Adipocyte (in vitro differentiated cells): ENCODE measurements at regions not wholly inside any gene's neighbourhood (a gene's known extent, or its start where the extent isn't known, plus 50 kb on each side); places are given as distances from the start of the nearest gene placed in this dataset.
"Not testable (repeated sequence)": the region's sequence is repeated elsewhere in the genome, so short reads cannot be mapped to it uniquely, and the experiment has no call there.

ENCODE experiments used
- DNase-seq: peaks from one replicate; pipeline ENCODE4 v3.0.0-alpha.2; 2015; ENCODE audit warnings: low read depth
- H3K27me3 ChIP-seq: replicated peaks from 2 replicates; pipeline ENCODE4 v1.7.0; 2013; ENCODE audit warnings: mild to moderate bottlenecking, low read length, moderate library complexity; ENCODE audit not compliant: control insufficient read depth, insufficient read depth
- H3K36me3 ChIP-seq: 2 replicates; pipeline ENCODE4 v1.7.0; 2013; ENCODE audit warnings: low read length, mild to moderate bottlenecking, moderate library complexity; ENCODE audit not compliant: control insufficient read depth, insufficient read depth, severe bottlenecking
- H3K4me1 ChIP-seq: 2 replicates; pipeline ENCODE4 v1.7.0; 2013; ENCODE audit warnings: mild to moderate bottlenecking, low read length, moderate library complexity; ENCODE audit not compliant: control insufficient read depth, insufficient read depth
- H3K4me3 ChIP-seq: 2 replicates; pipeline ENCODE4 v1.7.0; 2013; ENCODE audit warnings: mild to moderate bottlenecking, low read length, moderate library complexity
- H3K9ac ChIP-seq: 2 replicates; pipeline ENCODE4 v1.7.0; 2013; ENCODE audit warnings: mild to moderate bottlenecking, low read length, moderate library complexity
- H3K9me3 ChIP-seq: 2 replicates; pipeline ENCODE4 v1.7.0; 2013; ENCODE audit warnings: mild to moderate bottlenecking, low read length, moderate library complexity; ENCODE audit not compliant: control insufficient read depth

GRCh38 chr6:57873424-57873823 lies 556.0 kb downstream of the PRIM2 start:
- not testable (repeated sequence) for H3K36me3 ChIP-seq, H3K27me3 ChIP-seq, H3K4me1 ChIP-seq, H3K9ac ChIP-seq, DNase-seq, H3K9me3 ChIP-seq, H3K4me3 ChIP-seq

DNA sequence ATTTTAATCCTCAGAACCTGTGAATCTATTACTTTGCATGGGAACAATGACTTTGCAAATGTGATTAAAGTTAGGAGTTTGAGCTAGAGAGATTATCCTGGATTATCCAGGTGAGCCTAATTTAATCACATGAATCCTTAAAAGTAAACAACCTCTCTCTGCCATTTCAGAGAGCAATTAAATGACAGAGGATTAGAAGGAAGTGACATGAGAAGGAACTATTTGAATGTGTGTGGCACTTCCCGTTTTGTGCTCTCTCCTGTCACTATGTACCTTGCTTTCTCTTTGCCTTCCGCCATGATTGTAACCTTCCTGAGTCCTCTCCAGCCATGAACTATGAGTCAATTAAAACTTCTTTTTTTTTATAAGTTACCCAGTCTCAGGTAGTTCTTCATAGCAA lies 559.2 kb downstream of the PRIM2 start:
- H3K4me3 ChIP-seq, H3K9me3 ChIP-seq, H3K27me3 ChIP-seq, H3K9ac ChIP-seq, H3K36me3 ChIP-seq, DNase-seq, H3K4me1 ChIP-seq: not testable (repeated sequence)

GRCh38 chr6:57877729-57878128 lies 560.3 kb downstream of the PRIM2 start:
- not testable (repeated sequence) for H3K4me1 ChIP-seq, DNase-seq, H3K4me3 ChIP-seq, H3K9me3 ChIP-seq, H3K9ac ChIP-seq, H3K27me3 ChIP-seq, H3K36me3 ChIP-seq

GRCh38 chr6:57878792-57879191 lies 561.4 kb downstream of the PRIM2 start:
- not testable (repeated sequence) for H3K9ac ChIP-seq, H3K4me1 ChIP-seq, H3K36me3 ChIP-seq, H3K9me3 ChIP-seq, DNase-seq, H3K27me3 ChIP-seq, H3K4me3 ChIP-seq

- H3K36me3 ChIP-seq, H3K27me3 ChIP-seq, H3K9ac ChIP-seq, DNase-seq, H3K4me1 ChIP-seq, H3K4me3 ChIP-seq, H3K9me3 ChIP-seq: not testable (repeated sequence)
These were observed 581.4 kb downstream of the PRIM2 start for GRCh38 chr6:57898850-57899249.

GRCh38 chr6:57900687-57901399 lies 583.4 kb downstream of the PRIM2 start:
- not testable (repeated sequence) for H3K4me3 ChIP-seq, H3K9ac ChIP-seq, H3K4me1 ChIP-seq, DNase-seq, H3K9me3 ChIP-seq, H3K36me3 ChIP-seq, H3K27me3 ChIP-seq

GRCh38 chr6:57901445-57901844 lies 584.0 kb downstream of the PRIM2 start:
- H3K36me3 ChIP-seq, H3K9me3 ChIP-seq, H3K4me3 ChIP-seq, H3K27me3 ChIP-seq, DNase-seq, H3K9ac ChIP-seq, H3K4me1 ChIP-seq: not testable (repeated sequence)

GRCh38 chr6:57904356-57904755 lies 586.9 kb downstream of the PRIM2 start:
- H3K27me3 ChIP-seq, DNase-seq, H3K4me3 ChIP-seq, H3K9me3 ChIP-seq, H3K4me1 ChIP-seq, H3K9ac ChIP-seq, H3K36me3 ChIP-seq: not testable (repeated sequence)

- not testable (repeated sequence) for H3K4me1 ChIP-seq, DNase-seq, H3K9me3 ChIP-seq, H3K36me3 ChIP-seq, H3K4me3 ChIP-seq, H3K27me3 ChIP-seq, H3K9ac ChIP-seq
These were observed 597.9 kb downstream of the PRIM2 start for GRCh38 chr6:57915300-57915699.

GRCh38 chr6:57942966-57943365 lies 625.5 kb downstream of the PRIM2 start:
- H3K36me3 ChIP-seq = peaks cover 12% of the 10 kb centered on the region
- H3K4me3 ChIP-seq, H3K27me3 ChIP-seq, H3K9ac ChIP-seq, H3K4me1 ChIP-seq, H3K9me3 ChIP-seq, DNase-seq: not testable (repeated sequence)

DNA sequence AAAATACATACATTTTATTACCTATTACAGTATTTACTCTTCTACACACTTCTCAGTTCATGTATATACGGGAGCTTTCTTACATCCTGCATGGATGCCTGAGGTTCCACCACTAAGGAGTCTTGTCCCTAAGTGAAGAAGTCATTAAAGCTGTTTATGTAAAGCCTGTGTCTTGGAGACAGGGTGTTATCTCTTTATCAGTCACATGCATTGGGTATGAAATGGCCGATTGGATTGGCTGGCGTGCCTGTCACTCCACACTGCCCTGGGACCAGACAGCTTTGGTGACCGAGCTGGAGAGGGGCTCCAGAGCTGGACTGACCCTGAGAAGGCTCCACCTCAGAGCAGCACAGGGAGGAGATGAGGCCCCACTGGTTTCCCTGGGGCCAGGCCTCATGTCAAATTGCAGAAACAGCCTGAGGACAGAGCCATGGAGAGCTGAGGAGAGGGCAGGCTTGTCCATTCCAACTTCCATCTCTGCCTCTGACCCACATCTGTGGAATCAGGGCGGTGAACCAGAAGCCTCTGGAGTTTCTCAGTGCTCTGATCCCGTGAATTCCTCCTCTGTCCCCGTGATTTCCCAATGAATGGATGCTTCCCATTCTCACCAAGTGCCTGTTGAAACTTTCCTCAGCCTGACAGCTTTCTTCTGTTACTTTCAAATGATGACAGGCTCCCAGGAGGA lies 628.8 kb downstream of the PRIM2 start:
- H3K27me3 ChIP-seq = not testable (repeated sequence)

GRCh38 chr6:57946769-57947091 lies 629.3 kb downstream of the PRIM2 start:
- not testable (repeated sequence) for H3K9me3 ChIP-seq, H3K27me3 ChIP-seq, H3K9ac ChIP-seq, DNase-seq, H3K4me1 ChIP-seq, H3K4me3 ChIP-seq
- peaks cover 19% of the 10 kb centered on the region for H3K36me3 ChIP-seq

More for the DNA sequence above, 628.8 kb downstream of the PRIM2 start:
- not testable (repeated sequence) for H3K4me1 ChIP-seq, H3K4me3 ChIP-seq, H3K9me3 ChIP-seq, DNase-seq, H3K9ac ChIP-seq
- peaks cover 19% of the 10 kb centered on the region for H3K36me3 ChIP-seq
